H1 (cell line): ENCODE measurements at regions not wholly inside any gene's neighbourhood (a gene's known extent, or its start where the extent isn't known, plus 50 kb on each side); places are given as distances from the start of the nearest gene placed in this dataset.

ENCODE experiments used
- CTCF ChIA-PET: fragments of 300-600 bp; sonication (Branson Sonifier 250); formaldehyde crosslinking; loops from one replicate; lab custom pipeline; 2021; ENCODE audit not compliant: partially characterized antibody; lab: Charles Lee
- POLR2A ChIA-PET: fragments of 300-600 bp; sonication (Branson Sonifier 250); formaldehyde crosslinking; loops from one replicate; lab custom pipeline; 2021; ENCODE audit warnings: inconsistent platforms; ENCODE audit not compliant: partially characterized antibody; lab: Charles Lee
- DNase-seq, 2 experiments: peaks; one replicate each; pipeline versions ENCODE4 v3.0.0 to v3.0.0-alpha.2; 2010 to 2022; ENCODE audit warnings: low spot score in 2 of 2, low read depth in 1 of 2, mixed read lengths in 1 of 2
- FAIRE-seq: peaks from 2 replicates; lab custom pipeline; 2011; peaks lifted over from hg19 to GRCh38; lab: Jason Lieb, UNC
- H2AFZ ChIP-seq: 2 replicates; pipeline ENCODE4 v1.8.1; 2012; ENCODE audit warnings: low read length, inconsistent platforms
- H2AK5ac ChIP-seq: 2 replicates; pipeline ENCODE4 v1.6.1; 2013; ENCODE audit warnings: low read depth, low read length
- H2BK120ac ChIP-seq: replicated peaks from 2 replicates; pipeline ENCODE3; 2013; ENCODE audit warnings: low read depth, low read length, inconsistent platforms
- H2BK12ac ChIP-seq: 2 replicates; pipeline ENCODE4 v1.6.1; 2013; ENCODE audit warnings: low read depth, low read length
- H2BK15ac ChIP-seq: 2 replicates; pipeline ENCODE4 v1.6.1; 2013; ENCODE audit warnings: low read length
- H2BK20ac ChIP-seq: 2 replicates; pipeline ENCODE4 v1.6.1; 2013; ENCODE audit warnings: low read length
- H2BK5ac ChIP-seq: 2 replicates; pipeline ENCODE4 v1.6.1; 2013; ENCODE audit warnings: low read depth, low read length
- H3K14ac ChIP-seq: 2 replicates; pipeline ENCODE4 v1.6.1; 2013; ENCODE audit warnings: inconsistent platforms; ENCODE audit not compliant: insufficient read length
- H3K18ac ChIP-seq: 2 replicates; pipeline ENCODE4 v1.6.1; 2013; ENCODE audit warnings: low read length; ENCODE audit errors: extremely low read depth
- H3K23ac ChIP-seq: 2 replicates; pipeline ENCODE4 v1.6.1; 2013; ENCODE audit warnings: inconsistent platforms; ENCODE audit not compliant: insufficient read length
- H3K23me2 ChIP-seq: 2 replicates; pipeline ENCODE4 v1.6.1; 2013; ENCODE audit warnings: low read depth, low read length
- H3K27ac ChIP-seq: 2 replicates; pipeline ENCODE4 v1.6.1; 2011; ENCODE audit warnings: low read depth, low read length, inconsistent platforms
- H3K27me3 ChIP-seq, 4 experiments: replicated peaks in 1 of 4; 1 replicate in 1 of 4; 2 replicates in 3 of 4; pipeline versions ENCODE4 v1.6.1 to v1.8.1; 2011 to 2013; ENCODE audit warnings: low read length in 3 of 4, mild to moderate bottlenecking in 3 of 4, inconsistent platforms in 2 of 4, mixed read lengths in 2 of 4, moderate library complexity in 1 of 4; ENCODE audit not compliant: control insufficient read depth in 3 of 4, insufficient read depth in 3 of 4; ENCODE audit errors: extremely low read depth in 1 of 4
- H3K36me3 ChIP-seq, 4 experiments: 2 replicates each; pipeline versions ENCODE4 v1.6.1 to v1.8.1; 2011 to 2013; ENCODE audit warnings: mild to moderate bottlenecking in 4 of 4, low read length in 3 of 4, moderate library complexity in 2 of 4, control low read depth in 1 of 4, inconsistent platforms in 1 of 4; ENCODE audit not compliant: insufficient read depth in 4 of 4, control insufficient read depth in 2 of 4
- H3K4ac ChIP-seq: replicated peaks from 2 replicates; pipeline ENCODE3; 2013; ENCODE audit warnings: low read length, low read depth, mixed read lengths, inconsistent platforms; ENCODE audit not compliant: insufficient read length
- H3K4me1 ChIP-seq, 4 experiments: replicated peaks in 1 of 4; 1 replicate in 1 of 4; 2 replicates in 3 of 4; pipeline versions ENCODE4 v1.6.1 to v1.8.1; 2011 to 2013; ENCODE audit warnings: low read length in 3 of 4, inconsistent platforms in 2 of 4, mixed read lengths in 1 of 4; ENCODE audit not compliant: insufficient read depth in 4 of 4, control insufficient read depth in 3 of 4
- H3K4me2 ChIP-seq, 2 experiments: 2 replicates each; pipeline versions ENCODE4 v1.6.1 to v1.8.1; 2011 to 2013; ENCODE audit warnings: low read depth in 2 of 2, low read length in 2 of 2, control low read depth in 1 of 2, inconsistent platforms in 1 of 2, mild to moderate bottlenecking in 1 of 2; ENCODE audit not compliant: insufficient read depth in 1 of 2
- H3K4me3 ChIP-seq, 4 experiments: fragments of 200-600, 300-600 bp in 1 of 4; sonication (generic), shearing (Covaris generic), sonication (Bioruptor Twin) in 1 of 4; 2 replicates each; pipeline versions ENCODE4 v1.5.1 to v1.8.1; 2011 to 2016; ENCODE audit warnings: low read length in 4 of 4, low read depth in 3 of 4, control low read depth in 2 of 4, inconsistent platforms in 2 of 4, mild to moderate bottlenecking in 2 of 4, mixed read lengths in 1 of 4, moderate library complexity in 1 of 4; ENCODE audit not compliant: insufficient read depth in 2 of 4; ENCODE audit errors: extremely low read depth in 1 of 4
- H3K56ac ChIP-seq: replicated peaks from 2 replicates; pipeline ENCODE3; 2013; ENCODE audit warnings: low read depth, mild to moderate bottlenecking, mixed read lengths, low read length, inconsistent platforms; ENCODE audit not compliant: insufficient read length
- H3K79me1 ChIP-seq: 2 replicates; pipeline ENCODE4 v1.6.1; 2013; ENCODE audit warnings: low read depth, low read length, control low read depth
- H3K79me2 ChIP-seq, 2 experiments: 2 replicates each; pipeline versions ENCODE4 v1.6.1 to v1.8.1; 2012 to 2013; ENCODE audit warnings: low read length in 2 of 2, mild to moderate bottlenecking in 2 of 2, inconsistent platforms in 1 of 2; ENCODE audit not compliant: insufficient read depth in 2 of 2, control insufficient read depth in 1 of 2
- H3K9ac ChIP-seq, 4 experiments: replicated peaks in 1 of 4; 1 replicate in 1 of 4; 2 replicates in 3 of 4; pipeline versions ENCODE4 v1.6.1 to v1.8.1; 2011 to 2013; ENCODE audit warnings: low read depth in 3 of 4, low read length in 3 of 4, control low read depth in 2 of 4, mild to moderate bottlenecking in 2 of 4, moderate library complexity in 2 of 4, inconsistent platforms in 1 of 4; ENCODE audit errors: extremely low read depth in 1 of 4
- H3K9me3 ChIP-seq, 2 experiments: 2 replicates each; pipeline versions ENCODE4 v1.6.1 to v1.8.1; 2012 to 2013; ENCODE audit warnings: mild to moderate bottlenecking in 2 of 2, moderate library complexity in 2 of 2, control low read depth in 1 of 2, inconsistent platforms in 1 of 2, low read depth in 1 of 2, low read length in 1 of 2, mixed read lengths in 1 of 2; ENCODE audit not compliant: insufficient read depth in 2 of 2
- H4K20me1 ChIP-seq, 2 experiments: replicated peaks in 1 of 2; 2 replicates each; pipeline versions ENCODE3 to v1.8.1; 2011 to 2013; ENCODE audit warnings: inconsistent platforms in 2 of 2, low read length in 2 of 2, mild to moderate bottlenecking in 1 of 2; ENCODE audit not compliant: insufficient read depth in 2 of 2, control insufficient read depth in 1 of 2
- H4K5ac ChIP-seq: 2 replicates; pipeline ENCODE4 v1.6.1; 2013; ENCODE audit warnings: low read length, low read depth, mixed read lengths, inconsistent platforms; ENCODE audit not compliant: insufficient read length
- H4K8ac ChIP-seq: 2 replicates; pipeline ENCODE4 v1.8.0; 2013; ENCODE audit warnings: mild to moderate bottlenecking, moderate library complexity, low read length, inconsistent platforms; ENCODE audit not compliant: insufficient read depth; ENCODE audit errors: extremely low read depth
- H4K91ac ChIP-seq: replicated peaks from 2 replicates; pipeline ENCODE3; 2013; ENCODE audit warnings: low read length, mixed read lengths, inconsistent platforms; ENCODE audit not compliant: insufficient read length
- BCL11A ChIP-seq, 2 experiments: IDR thresholded peaks; one replicate each; pipeline ENCODE4 v1.6.1; 2011; ENCODE audit warnings: low read depth in 2 of 2, low read length in 2 of 2, mild to moderate bottlenecking in 2 of 2
- JUN ChIP-seq: IDR thresholded peaks from 2 replicates; pipeline ENCODE4 v1.6.1; 2011; ENCODE audit warnings: low read depth, mild to moderate bottlenecking, improper control_type of control experiment, low read length
- MAFK ChIP-seq: IDR thresholded peaks from 2 replicates; pipeline ENCODE4 v1.6.1; 2012; ENCODE audit warnings: low read depth, mild to moderate bottlenecking, improper control_type of control experiment, low read length
- RBBP5 ChIP-seq: IDR thresholded peaks from 2 replicates; pipeline ENCODE4 v1.7.1; 2012; ENCODE audit warnings: low read depth, mild to moderate bottlenecking, inconsistent platforms, low read length, moderate library complexity, borderline replicate concordance
- SP1 ChIP-seq: IDR thresholded peaks from 2 replicates; pipeline ENCODE4 v1.6.1; 2011; ENCODE audit warnings: low read depth, low read length
- SP2 ChIP-seq: IDR thresholded peaks from 2 replicates; pipeline ENCODE4 v1.6.1; 2012; ENCODE audit warnings: mild to moderate bottlenecking, low read length, inconsistent platforms
- TEAD4 ChIP-seq: IDR thresholded peaks from 2 replicates; pipeline ENCODE4 v1.6.1; 2012; ENCODE audit warnings: low read depth, low read length, inconsistent platforms, mixed read lengths
- ZNF274 ChIP-seq: IDR thresholded peaks from 2 replicates; pipeline ENCODE4 v1.7.0; 2012; ENCODE audit warnings: low read length, borderline replicate concordance; ENCODE audit errors: extremely low read depth
- WGBS, 2 experiments: shearing (Covaris generic) in 1 of 2; methylation state at CpG; one replicate each; pipeline versions ENCODE4 v1.1.6 to v1.1.7; 2013 to 2015; ENCODE audit warnings: low lambda C conversion rate in 2 of 2, mixed read lengths in 2 of 2, inconsistent platforms in 1 of 2, low coverage in 1 of 2, missing lambda C conversion rate in 1 of 2; ENCODE audit not compliant: insufficient replicate concordance in 2 of 2, insufficient coverage in 1 of 2, insufficient read length in 1 of 2; ENCODE audit errors: extremely low coverage in 1 of 2, missing lambda C conversion rate in 1 of 2; 5-methylcytosine and 5-hydroxymethylcytosine counted together
- TF ChIP-seq, protein P1 (sequence below): IDR thresholded peaks from 2 replicates; pipeline ENCODE4 v1.6.1; 2012; ENCODE audit warnings: inconsistent platforms

- no peaks in the 10 kb centered on the region for H3K79me1 ChIP-seq
- no peaks in the 10 kb centered on the region for H3K36me3 ChIP-seq
- POLR2A ChIA-PET = no interaction called here
- no peak overlapping the region for H4K5ac ChIP-seq
- H3K14ac ChIP-seq = no peak overlapping the region
- H3K18ac ChIP-seq = no peak overlapping the region
- no peaks in the 10 kb centered on the region for H3K79me2 ChIP-seq
- no peak overlapping the region for H3K23ac ChIP-seq
- H2BK5ac ChIP-seq = no peak overlapping the region
- no peaks in the 10 kb centered on the region for H3K23me2 ChIP-seq
- H3K4me1 ChIP-seq = peaks cover 0 to 4% (median 0%) of the 10 kb centered on the region in 4 experiments; a peak in 1 of 7 replicates
- H4K8ac ChIP-seq = no peak overlapping the region
- CTCF ChIA-PET = interaction anchor here (0.9 to 1.7 kb wide), 2 partner anchors 10 to 212 kb away, joined by 3 to 4 read pairs; no protein-coding TSS in a partner anchor
- no peak overlapping the region for H4K91ac ChIP-seq
- H2BK15ac ChIP-seq = no peak overlapping the region
- no peak overlapping the region for H2BK12ac ChIP-seq
- H3K56ac ChIP-seq = no peak overlapping the region
- H3K4ac ChIP-seq = no peak overlapping the region
- H3K4me3 ChIP-seq = no peak overlapping the region
- no peak overlapping the region for H3K9ac ChIP-seq
- TF ChIP-seq JUN (no peak), RBBP5 (no peak), SP1 (no peak), BCL11A (IDR thresholded peaks at IDR 0.05; ENCODE audit: low read depth in 2 of 2, low read length in 2 of 2) (no peak), SP2 (no peak), ZNF274 (no peak), TEAD4 (no peak), MAFK (no peak)
- TF ChIP-seq, protein P1, sequence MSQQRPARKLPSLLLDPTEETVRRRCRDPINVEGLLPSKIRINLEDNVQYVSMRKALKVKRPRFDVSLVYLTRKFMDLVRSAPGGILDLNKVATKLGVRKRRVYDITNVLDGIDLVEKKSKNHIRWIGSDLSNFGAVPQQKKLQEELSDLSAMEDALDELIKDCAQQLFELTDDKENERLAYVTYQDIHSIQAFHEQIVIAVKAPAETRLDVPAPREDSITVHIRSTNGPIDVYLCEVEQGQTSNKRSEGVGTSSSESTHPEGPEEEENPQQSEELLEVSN = no peak
- no peaks in the 10 kb centered on the region for H4K20me1 ChIP-seq
- DNase-seq (no peak), FAIRE-seq (no peak)
- H3K27ac ChIP-seq = no peak overlapping the region
- no peak overlapping the region for H2AK5ac ChIP-seq
- no peak overlapping the region for H2BK20ac ChIP-seq
- no peaks in the 10 kb centered on the region for H3K27me3 ChIP-seq
- H3K4me2 ChIP-seq = no peak overlapping the region
- H2BK120ac ChIP-seq = no peak overlapping the region
- H3K9me3 ChIP-seq = no peaks in the 10 kb centered on the region
- no peak overlapping the region for H2AFZ ChIP-seq
- 83% methylated on average over 3 of the region's 3 CpGs; no CpG with 5 or more reads in 1 of the 2 experiments for WGBS, 2 experiments
Observed at GRCh38 chr1:181213056-181213455, 124.6 kb downstream of the IER5 start.
